ENCODE measurements at regions not wholly inside any gene's neighbourhood (a gene's known extent, or its start where the extent isn't known, plus 50 kb on each side); places are given as distances from the start of the nearest gene placed in this dataset.
"Not testable (repeated sequence)": the region's sequence is repeated elsewhere in the genome, so short reads cannot be mapped to it uniquely, and the experiment has no call there.

- DNase-seq (ENCODE audit: low read depth in 2 of 2, low spot score in 1 of 2), result not testable (repeated sequence)
Measured at GRCh38 chr4:131729716-131730398, 1419.2 kb upstream of the PCDH10 start.

GRCh38 chr4:131730574-131730973 lies 1418.5 kb upstream of the PCDH10 start:
- DNase-seq (ENCODE audit: low read depth in 2 of 2, low spot score in 1 of 2), result not testable (repeated sequence)

GRCh38 chr4:131732034-131732630 lies 1417.0 kb upstream of the PCDH10 start:
- not testable (repeated sequence) for DNase-seq (ENCODE audit: low read depth in 2 of 2, low spot score in 1 of 2)

- DNase-seq (ENCODE audit: low read depth in 2 of 2, low spot score in 1 of 2), result not testable (repeated sequence)
Measured at GRCh38 chr4:131734321-131734720, 1414.8 kb upstream of the PCDH10 start.

GRCh38 chr4:131734851-131735385 lies 1414.2 kb upstream of the PCDH10 start:
- not testable (repeated sequence) for DNase-seq (ENCODE audit: low read depth in 2 of 2, low spot score in 1 of 2)

GRCh38 chr4:131738991-131739390 lies 1410.1 kb upstream of the PCDH10 start:
- DNase-seq (ENCODE audit: low read depth in 2 of 2, low spot score in 1 of 2), result not testable (repeated sequence)

GRCh38 chr4:131741836-131742235 lies 1407.3 kb upstream of the PCDH10 start:
- not testable (repeated sequence) for DNase-seq (ENCODE audit: low read depth in 2 of 2, low spot score in 1 of 2)

- not testable (repeated sequence) for DNase-seq (ENCODE audit: low read depth in 2 of 2, low spot score in 1 of 2)
Measured at GRCh38 chr4:131742536-131743205, 1406.4 kb upstream of the PCDH10 start.

- not testable (repeated sequence) for DNase-seq (ENCODE audit: low read depth in 2 of 2, low spot score in 1 of 2)
Measured at GRCh38 chr4:131743348-131743747, 1405.7 kb upstream of the PCDH10 start.

GRCh38 chr4:131747203-131747602 lies 1401.9 kb upstream of the PCDH10 start:
- DNase-seq (ENCODE audit: low read depth in 2 of 2, low spot score in 1 of 2), result not testable (repeated sequence)

- DNase-seq (ENCODE audit: low read depth in 2 of 2, low spot score in 1 of 2), result not testable (repeated sequence)
Measured at GRCh38 chr4:131749224-131749623, 1399.9 kb upstream of the PCDH10 start.

- not testable (repeated sequence) for DNase-seq (ENCODE audit: low read depth in 2 of 2, low spot score in 1 of 2)
Measured at GRCh38 chr4:131750006-131750405, 1399.1 kb upstream of the PCDH10 start.

- DNase-seq (ENCODE audit: low read depth in 2 of 2, low spot score in 1 of 2), result not testable (repeated sequence)
Measured at GRCh38 chr4:131750469-131750868, 1398.6 kb upstream of the PCDH10 start.

- not testable (repeated sequence) for DNase-seq (ENCODE audit: low read depth in 2 of 2, low spot score in 1 of 2)
Measured at GRCh38 chr4:131762234-131762633, 1386.9 kb upstream of the PCDH10 start.

- no peak for DNase-seq (ENCODE audit: low read depth in 2 of 2, low spot score in 1 of 2)
Measured at GRCh38 chr4:131764730-131765129, 1384.4 kb upstream of the PCDH10 start.

GRCh38 chr4:131774382-131774781 lies 1374.7 kb upstream of the PCDH10 start:
- DNase-seq (ENCODE audit: low read depth in 2 of 2, low spot score in 1 of 2), result not testable (repeated sequence)

- not testable (repeated sequence) for DNase-seq (ENCODE audit: low read depth in 2 of 2, low spot score in 1 of 2)
Measured at GRCh38 chr4:131810565-131810964, 1338.5 kb upstream of the PCDH10 start.

Data from stimulated activated CD8-positive, alpha-beta memory T cell treated with anti-CD3 and anti-CD28 coated beads, Interleukin-4, amount 100 ng/mL, for 1 hour (primary cell).